ENCODE measurements at regions not wholly inside any gene's neighbourhood (a gene's known extent, or its start where the extent isn't known, plus 50 kb on each side); places are given as distances from the start of the nearest gene placed in this dataset.
A peak's percentile ranks its signal among the peaks of the same experiment; 100 is the strongest.

DNA sequence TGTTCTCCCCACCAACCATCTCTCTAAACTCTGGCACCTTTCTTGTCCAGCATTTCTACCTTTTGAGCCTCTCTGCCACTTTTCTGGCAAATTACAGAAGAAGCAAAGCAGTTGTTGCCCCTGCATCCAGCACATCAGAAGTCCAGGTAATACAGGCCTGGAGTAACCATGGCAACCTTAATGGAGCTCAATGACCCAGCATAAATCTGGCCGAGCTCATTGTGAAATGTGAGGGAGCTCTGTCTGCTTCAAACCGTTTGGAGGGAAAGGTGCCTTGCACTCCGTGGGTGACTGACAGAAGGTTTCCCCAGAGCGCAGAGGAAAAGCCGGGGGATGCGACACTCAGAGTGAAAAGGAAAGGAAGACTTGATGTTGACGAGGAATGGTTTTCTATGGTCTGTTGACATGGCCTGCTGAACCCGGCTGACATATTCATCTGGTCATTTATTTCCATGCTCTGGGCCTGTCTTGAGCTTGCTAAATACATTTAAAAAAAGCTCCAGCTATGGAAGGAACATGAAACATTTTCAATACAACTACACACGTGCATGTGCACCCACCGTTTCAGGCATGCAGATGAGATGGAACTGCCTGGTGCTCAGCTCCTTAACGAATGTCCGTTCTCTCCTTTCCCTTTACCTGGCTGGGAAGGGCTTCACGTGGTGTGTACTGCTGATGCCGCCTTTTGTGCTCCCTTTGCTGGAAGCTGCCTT is 74.9 kb downstream of the ADRA2A start:
- Mint-ChIP-seq H3K27ac (peak overlapping the region in 1 of 3 experiments; percentile 1; a peak in 2 of 7 replicates), H3K36me3 (ENCODE audit: insufficient read depth in 1 of 3, low read depth in 3 of 3) (peaks cover 0 to 7% (median 0%) of the 10 kb centered on the region in 3 experiments; a peak in 2 of 7 replicates), H3K27me3 (ENCODE audit: low read depth) (peaks cover 8% of the 10 kb centered on the region), H3K9me3 (peaks cover 0 to 5% of the 10 kb centered on the region in 2 experiments; a peak in 3 of 5 replicates), H3K4me1 (peaks cover 48 to 49% of the 10 kb centered on the region in 2 experiments), H3K4me3 (peak overlapping the region in 1 of 2 experiments; percentile 19; a peak in 1 of 5 replicates)
- H2BK12ac ChIP-seq (ENCODE audit: insufficient read length, low read depth, low read length): no peak overlapping the region
- no peaks in the 10 kb centered on the region for H3K23me2 ChIP-seq (ENCODE audit: insufficient read length, low read depth, low read length, poor library complexity, severe bottlenecking)
- H4K91ac ChIP-seq (ENCODE audit: insufficient read length, low read depth, low read length): no peak overlapping the region
- no peak overlapping the region for H3T11ph ChIP-seq (ENCODE audit: low read length)
- no peak overlapping the region for H2AK5ac ChIP-seq (ENCODE audit: insufficient read length, low read length)
- no peak overlapping the region for H3K56ac ChIP-seq (ENCODE audit: insufficient read length, low read depth, low read length)
- H3K14ac ChIP-seq (ENCODE audit: insufficient read depth, low read length): no peak overlapping the region
- no peak overlapping the region for H2BK5ac ChIP-seq (ENCODE audit: insufficient read length, low read length)
- WGBS (ENCODE audit: extremely low coverage, insufficient read length, low lambda C conversion rate): no CpG with 5 or more reads among the region's 14 CpGs
- no peak overlapping the region for H2BK120ac ChIP-seq (ENCODE audit: low read depth, low read length, poor library complexity, severe bottlenecking)
- no peaks in the 10 kb centered on the region for H4K20me1 ChIP-seq (ENCODE audit: control insufficient read depth, insufficient read depth, insufficient read length)
- no peak overlapping the region for H3K27ac ChIP-seq (ENCODE audit: insufficient read length, low read depth, low read length)
- no peaks in the 10 kb centered on the region for H3K79me2 ChIP-seq (ENCODE audit: insufficient read depth, low read length)
- TF ChIP-seq, protein P1, sequence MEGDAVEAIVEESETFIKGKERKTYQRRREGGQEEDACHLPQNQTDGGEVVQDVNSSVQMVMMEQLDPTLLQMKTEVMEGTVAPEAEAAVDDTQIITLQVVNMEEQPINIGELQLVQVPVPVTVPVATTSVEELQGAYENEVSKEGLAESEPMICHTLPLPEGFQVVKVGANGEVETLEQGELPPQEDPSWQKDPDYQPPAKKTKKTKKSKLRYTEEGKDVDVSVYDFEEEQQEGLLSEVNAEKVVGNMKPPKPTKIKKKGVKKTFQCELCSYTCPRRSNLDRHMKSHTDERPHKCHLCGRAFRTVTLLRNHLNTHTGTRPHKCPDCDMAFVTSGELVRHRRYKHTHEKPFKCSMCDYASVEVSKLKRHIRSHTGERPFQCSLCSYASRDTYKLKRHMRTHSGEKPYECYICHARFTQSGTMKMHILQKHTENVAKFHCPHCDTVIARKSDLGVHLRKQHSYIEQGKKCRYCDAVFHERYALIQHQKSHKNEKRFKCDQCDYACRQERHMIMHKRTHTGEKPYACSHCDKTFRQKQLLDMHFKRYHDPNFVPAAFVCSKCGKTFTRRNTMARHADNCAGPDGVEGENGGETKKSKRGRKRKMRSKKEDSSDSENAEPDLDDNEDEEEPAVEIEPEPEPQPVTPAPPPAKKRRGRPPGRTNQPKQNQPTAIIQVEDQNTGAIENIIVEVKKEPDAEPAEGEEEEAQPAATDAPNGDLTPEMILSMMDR (conservative IDR thresholded peaks at IDR 0.05): no peak
- no peaks in the 10 kb centered on the region for H3K79me1 ChIP-seq (ENCODE audit: insufficient read depth, low read depth, low read length, poor library complexity, severe bottlenecking)
- H3K18ac ChIP-seq (ENCODE audit: insufficient read length, low read depth, low read length): no peak overlapping the region
- H3K9me3 ChIP-seq (ENCODE audit: control insufficient read depth, low read depth, low read length): no peaks in the 10 kb centered on the region
- no peak overlapping the region for H3K9ac ChIP-seq (ENCODE audit: extremely low read depth, insufficient read length, low read length)
- no peak overlapping the region for H2AFZ ChIP-seq (ENCODE audit: low read length)
- H4K8ac ChIP-seq (replicated peaks; ENCODE audit: insufficient read length, low read depth, low read length): no peak overlapping the region
- H4K5ac ChIP-seq (ENCODE audit: insufficient read length, low read depth, low read length): no peak overlapping the region
- no peak overlapping the region for H3K23ac ChIP-seq (ENCODE audit: insufficient read length, low read depth, low read length)
- no peaks in the 10 kb centered on the region for H3K4me1 ChIP-seq (ENCODE audit: insufficient read depth, low read length)
- H3K27me3 ChIP-seq (ENCODE audit: insufficient read depth, low read length): no peaks in the 10 kb centered on the region
- no peak overlapping the region for H3K4ac ChIP-seq (ENCODE audit: low read depth, low read length)
- DNase-seq: no peak
- no peak overlapping the region for H3K4me2 ChIP-seq (ENCODE audit: insufficient read depth, insufficient read length, low read length)
- H2BK15ac ChIP-seq (ENCODE audit: low read depth, low read length): no peak overlapping the region
- no peak overlapping the region for H2BK20ac ChIP-seq (ENCODE audit: low read depth, low read length, poor library complexity, severe bottlenecking)
